Neuronal stem cell (in vitro differentiated cells): ENCODE measurements at regions not wholly inside any gene's neighbourhood (a gene's known extent, or its start where the extent isn't known, plus 50 kb on each side); places are given as distances from the start of the nearest gene placed in this dataset.

Experiments
- DNase-seq: peaks from one replicate; pipeline ENCODE4 v3.0.0-alpha.2; 2013; ENCODE audit warnings: low spot score
- H2AFZ ChIP-seq: one replicate; pipeline ENCODE4 v1.6.1; 2013; ENCODE audit warnings: mild to moderate bottlenecking, low read length, inconsistent platforms
- H2AK5ac ChIP-seq: 2 replicates; pipeline ENCODE4 v1.6.1; 2013; ENCODE audit warnings: low read depth, mild to moderate bottlenecking, inconsistent platforms, low read length, moderate library complexity, mixed read lengths
- H2BK120ac ChIP-seq: 2 replicates; pipeline ENCODE4 v1.6.1; 2013; ENCODE audit warnings: low read depth, mild to moderate bottlenecking, inconsistent platforms, low read length, moderate library complexity, mixed read lengths
- H2BK12ac ChIP-seq: one replicate; pipeline ENCODE4 v1.6.1; 2013; ENCODE audit warnings: low read length, inconsistent platforms
- H2BK15ac ChIP-seq: 2 replicates; pipeline ENCODE4 v1.6.1; 2013; ENCODE audit warnings: mild to moderate bottlenecking, low read length, inconsistent platforms, mixed read lengths
- H2BK5ac ChIP-seq: one replicate; pipeline ENCODE4 v1.6.1; 2013; ENCODE audit warnings: inconsistent platforms, mild to moderate bottlenecking, low read length, moderate library complexity
- H3K14ac ChIP-seq: one replicate; pipeline ENCODE4 v1.6.1; 2013; ENCODE audit warnings: low read length, inconsistent platforms
- H3K18ac ChIP-seq: 2 replicates; pipeline ENCODE4 v1.6.1; 2013; ENCODE audit warnings: low read length, inconsistent platforms
- H3K23ac ChIP-seq: 2 replicates; pipeline ENCODE4 v1.6.1; 2013; ENCODE audit warnings: low read depth, mild to moderate bottlenecking, mixed read lengths, low read length, inconsistent platforms; ENCODE audit not compliant: poor library complexity
- H3K27ac ChIP-seq: replicated peaks from 3 replicates; pipeline ENCODE4 v1.5.1; 2013; ENCODE audit warnings: low read length, inconsistent platforms
- H3K27me3 ChIP-seq, 3 experiments: 2 replicates each; pipeline ENCODE4 v1.6.1; 2013; ENCODE audit warnings: low read length in 3 of 3, mild to moderate bottlenecking in 2 of 3, inconsistent platforms in 1 of 3, low read depth in 1 of 3, mixed read lengths in 1 of 3, moderate library complexity in 1 of 3; ENCODE audit not compliant: control insufficient read depth in 3 of 3, insufficient read depth in 3 of 3
- H3K36me3 ChIP-seq, 2 donors: replicated peaks in 1 of 2; 2 replicates each; pipeline ENCODE4 v1.6.1; 2013; ENCODE audit warnings: low read length in 2 of 2; ENCODE audit not compliant: control insufficient read depth in 2 of 2, insufficient read depth in 2 of 2
- H3K4ac ChIP-seq: 2 replicates; pipeline ENCODE4 v1.6.1; 2013; ENCODE audit warnings: inconsistent platforms, mild to moderate bottlenecking, low read length, moderate library complexity
- H3K4me1 ChIP-seq, 2 donors: 1 replicate in 1 of 2; 2 replicates in 1 of 2; pipeline ENCODE4 v1.6.1; 2013; ENCODE audit warnings: low read length in 2 of 2, low read depth in 1 of 2; ENCODE audit not compliant: control insufficient read depth in 2 of 2, insufficient read depth in 1 of 2
- H3K4me2 ChIP-seq: one replicate; pipeline ENCODE4 v1.6.1; 2013; ENCODE audit warnings: mild to moderate bottlenecking, low read length, inconsistent platforms; ENCODE audit not compliant: insufficient read depth, poor library complexity, severe bottlenecking
- H3K4me3 ChIP-seq, 2 donors: 2 replicates each; pipeline ENCODE4 v1.5.1; 2013; ENCODE audit warnings: low read length in 2 of 2, mild to moderate bottlenecking in 2 of 2, inconsistent platforms in 1 of 2, moderate library complexity in 1 of 2
- H3K79me1 ChIP-seq: one replicate; pipeline ENCODE4 v1.6.1; 2013; ENCODE audit warnings: low read depth, mild to moderate bottlenecking, inconsistent platforms, low read length, moderate library complexity
- H3K9ac ChIP-seq: one replicate; pipeline ENCODE4 v1.6.1; 2013; ENCODE audit warnings: mild to moderate bottlenecking, low read depth, low read length, inconsistent platforms; ENCODE audit not compliant: poor library complexity
- H3K9me3 ChIP-seq, 2 donors: replicated peaks in 1 of 2; 2 replicates each; pipeline versions ENCODE3 to v1.6.1; 2013; ENCODE audit warnings: low read length in 2 of 2, mild to moderate bottlenecking in 2 of 2, inconsistent platforms in 1 of 2, low read depth in 1 of 2, mixed read lengths in 1 of 2, moderate library complexity in 1 of 2; ENCODE audit not compliant: control insufficient read depth in 2 of 2, insufficient read depth in 1 of 2
- H4K8ac ChIP-seq: one replicate; pipeline ENCODE4 v1.6.1; 2013; ENCODE audit warnings: low read depth, mild to moderate bottlenecking, inconsistent platforms, low read length, moderate library complexity
- H4K91ac ChIP-seq: one replicate; pipeline ENCODE4 v1.6.1; 2013; ENCODE audit warnings: low read length, low read depth, mild to moderate bottlenecking, inconsistent platforms; ENCODE audit not compliant: poor library complexity
- WGBS, 2 donors: extraction: QIAGEN DNeasy Blood & Tissue Kit; methylation state at CpG; one replicate each; pipeline ENCODE4 v1.1.7; 2013; ENCODE audit warnings: missing lambda C conversion rate in 2 of 2, mixed read lengths in 1 of 2; ENCODE audit not compliant: insufficient read length in 2 of 2, insufficient replicate concordance in 1 of 2; ENCODE audit errors: extremely low coverage in 2 of 2; 5-methylcytosine and 5-hydroxymethylcytosine counted together

- no peak overlapping the region for H2BK5ac ChIP-seq
- no peak overlapping the region for H2AK5ac ChIP-seq
- H3K4ac ChIP-seq: no peak overlapping the region
- H3K18ac ChIP-seq: no peak overlapping the region
- H2BK15ac ChIP-seq: no peak overlapping the region
- no peak overlapping the region for H3K14ac ChIP-seq
- no peak overlapping the region for H2AFZ ChIP-seq
- no peak overlapping the region for H3K9ac ChIP-seq
- H3K4me3 ChIP-seq: no peak overlapping the region
- WGBS, 2 donors: no CpG with 5 or more reads among the region's 2 CpGs
- no peak overlapping the region for H2BK120ac ChIP-seq
- no peaks in the 10 kb centered on the region for H3K9me3 ChIP-seq
- no peaks in the 10 kb centered on the region for H3K79me1 ChIP-seq
- no peaks in the 10 kb centered on the region for H3K27me3 ChIP-seq
- no peak overlapping the region for H4K91ac ChIP-seq
- no peaks in the 10 kb centered on the region for H3K36me3 ChIP-seq
- H3K23ac ChIP-seq: no peak overlapping the region
- no peak for DNase-seq
- H3K27ac ChIP-seq: no peak overlapping the region
- H4K8ac ChIP-seq: no peak overlapping the region
- H3K4me1 ChIP-seq: no peaks in the 10 kb centered on the region
- H3K4me2 ChIP-seq: no peak overlapping the region
- H2BK12ac ChIP-seq: no peak overlapping the region
Measured at GRCh38 chr11:38304926-38305325, 1706.9 kb upstream of the RAG2 start.

DNA sequence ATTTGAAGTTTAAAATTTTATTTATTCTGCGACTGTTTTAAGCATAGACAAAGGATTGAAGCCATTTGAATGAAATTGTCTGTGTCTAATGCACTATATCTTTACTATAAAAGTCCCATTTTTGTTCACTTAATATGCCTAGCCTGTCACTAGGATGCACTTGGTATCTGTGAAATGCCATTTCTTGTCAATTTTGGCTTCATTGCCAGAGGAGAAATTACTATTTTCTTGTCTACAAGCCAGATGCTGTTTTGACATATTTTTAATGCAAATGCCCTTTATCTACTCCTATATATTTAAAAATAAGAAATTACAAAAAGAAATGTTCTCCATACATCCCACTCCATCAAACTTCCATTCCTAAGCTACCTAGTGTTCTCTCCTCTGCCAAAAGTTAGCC, 1704.5 kb upstream of the RAG2 start:
- WGBS, 2 donors: no CpG with 5 or more reads among the region's 1 CpG
- Histone ChIP-seq H4K91ac (no peak overlapping the region), H4K8ac (no peak overlapping the region), H2AFZ (no peak overlapping the region), H3K9ac (no peak overlapping the region), H2BK12ac (no peak overlapping the region), H3K4ac (no peak overlapping the region), H3K27me3 (no peaks in the 10 kb centered on the region), H3K36me3 (no peaks in the 10 kb centered on the region), H3K4me2 (no peak overlapping the region), H2AK5ac (no peak overlapping the region), H3K27ac (no peak overlapping the region), H3K18ac (no peak overlapping the region), H2BK15ac (no peak overlapping the region), H2BK120ac (no peak overlapping the region), H3K4me3 (no peak overlapping the region), H3K23ac (no peak overlapping the region), H2BK5ac (no peak overlapping the region), H3K4me1 (no peaks in the 10 kb centered on the region), H3K79me1 (no peaks in the 10 kb centered on the region), H3K14ac (no peak overlapping the region), H3K9me3 (no peaks in the 10 kb centered on the region)
- DNase-seq: no peak

DNA sequence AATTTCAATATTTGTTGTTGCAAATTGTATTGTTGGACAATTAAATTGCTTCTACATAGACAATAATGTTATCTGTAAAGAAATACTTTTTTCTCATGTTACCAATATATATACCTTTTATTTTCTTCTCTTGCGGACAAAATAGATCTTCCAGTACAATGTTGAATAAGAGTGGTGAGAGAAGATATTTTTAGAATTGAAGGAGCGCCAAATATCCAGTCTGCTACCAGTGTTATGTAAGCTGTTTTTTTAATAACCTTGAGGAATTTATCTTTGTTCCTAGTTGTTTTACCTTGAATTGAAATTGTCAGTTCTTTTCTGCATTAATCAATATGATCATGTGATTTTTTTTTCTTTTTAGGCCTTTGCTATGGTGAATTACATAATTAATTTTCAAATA, 1702.5 kb upstream of the RAG2 start:
- no peak overlapping the region for H3K4me2 ChIP-seq
- no peak overlapping the region for H3K23ac ChIP-seq
- H3K9ac ChIP-seq: no peak overlapping the region
- no peak overlapping the region for H4K91ac ChIP-seq
- no peak overlapping the region for H3K18ac ChIP-seq
- H3K14ac ChIP-seq: no peak overlapping the region
- H3K27ac ChIP-seq: no peak overlapping the region
- H4K8ac ChIP-seq: no peak overlapping the region
- H2BK12ac ChIP-seq: no peak overlapping the region
- no peaks in the 10 kb centered on the region for H3K4me1 ChIP-seq
- no peaks in the 10 kb centered on the region for H3K27me3 ChIP-seq
- no peak overlapping the region for H3K4ac ChIP-seq
- no peak overlapping the region for H2AK5ac ChIP-seq
- no peak overlapping the region for H3K4me3 ChIP-seq
- no peak overlapping the region for H2AFZ ChIP-seq
- H3K9me3 ChIP-seq: peaks cover 0 to 1% of the 10 kb centered on the region in 2 donors
- no peaks in the 10 kb centered on the region for H3K79me1 ChIP-seq
- no peak overlapping the region for H2BK15ac ChIP-seq
- no peak overlapping the region for H2BK120ac ChIP-seq
- no peak for DNase-seq
- no CpG with 5 or more reads among the region's 2 CpGs for WGBS, 2 donors
- H3K36me3 ChIP-seq: no peaks in the 10 kb centered on the region
- no peak overlapping the region for H2BK5ac ChIP-seq

- no peak for DNase-seq
- no peak overlapping the region for H3K23ac ChIP-seq
- WGBS, 2 donors: no CpG with 5 or more reads among the region's 33 CpGs
Measured at GRCh38 chr11:38296211-38296776, 1698.3 kb upstream of the RAG2 start.

More at GRCh38 chr11:38296211-38296776, 1698.3 kb upstream of the RAG2 start:
- H3K4me2 ChIP-seq: no peak overlapping the region
- peaks cover 0 to 1% of the 10 kb centered on the region in 2 donors for H3K9me3 ChIP-seq
- no peak overlapping the region for H2BK15ac ChIP-seq
- no peak overlapping the region for H3K4ac ChIP-seq
- no peaks in the 10 kb centered on the region for H3K4me1 ChIP-seq
- no peak overlapping the region for H2AFZ ChIP-seq
- no peak overlapping the region for H2AK5ac ChIP-seq
- no peaks in the 10 kb centered on the region for H3K79me1 ChIP-seq
- H3K27me3 ChIP-seq: no peaks in the 10 kb centered on the region
- no peak overlapping the region for H4K91ac ChIP-seq
- no peak overlapping the region for H3K4me3 ChIP-seq
- H4K8ac ChIP-seq: no peak overlapping the region
- H2BK12ac ChIP-seq: no peak overlapping the region
- H3K18ac ChIP-seq: no peak overlapping the region
- no peaks in the 10 kb centered on the region for H3K36me3 ChIP-seq
- H3K14ac ChIP-seq: peak overlapping the region; percentile 63
- no peak overlapping the region for H3K27ac ChIP-seq
- no peak overlapping the region for H2BK120ac ChIP-seq
- H3K9ac ChIP-seq: peak overlapping the region; percentile 60
- no peak overlapping the region for H2BK5ac ChIP-seq
